IMR-90 (cell line): ENCODE measurements at regions not wholly inside any gene's neighbourhood (a gene's known extent, or its start where the extent isn't known, plus 50 kb on each side); places are given as distances from the start of the nearest gene placed in this dataset.
A peak's percentile ranks its signal among the peaks of the same experiment; 100 is the strongest.

Experiments
- ATAC-seq: fragments of 200-7000 bp; cut with Tn5 transposase; 2 replicates; pipeline ENCODE4 v1.9.1; 2020; ENCODE audit warnings: low read depth, mild to moderate bottlenecking, moderate library complexity
- BruUV-seq: library from RNA; stranded (reverse); fragments of 400-500 nt; replicated peaks from 2 replicates; lab custom pipeline; 2021; lab: Mats Ljungman, UMichigan
- CTCF ChIA-PET: fragments of 300-600 bp; formaldehyde crosslinking; extraction: SDS; loops from one replicate; lab custom pipeline; 2021; ENCODE audit warnings: antibody characterized with exemption; lab: Yijun Ruan, JAX
- POLR2A ChIA-PET: fragments of 300-600 bp; sonication (Branson Sonifier 250); formaldehyde crosslinking; loops from one replicate; lab custom pipeline; 2022; ENCODE audit warnings: antibody characterized with exemption; ENCODE audit not compliant: unreplicated experiment; lab: Charles Lee
- DNase-seq: peaks from one replicate; pipeline ENCODE4 v3.0.0; 2013
- H2AFZ ChIP-seq: replicated peaks from 2 replicates; pipeline ENCODE3; 2013; ENCODE audit warnings: low read length, mild to moderate bottlenecking; ENCODE audit not compliant: poor library complexity
- H2AK5ac ChIP-seq: 2 replicates; pipeline ENCODE4 v1.6.1; 2013; ENCODE audit warnings: low read depth, low read length, inconsistent platforms
- H2AK9ac ChIP-seq: replicated peaks from 2 replicates; pipeline ENCODE3; 2013; ENCODE audit warnings: mild to moderate bottlenecking, low read depth, low read length, moderate library complexity; ENCODE audit not compliant: poor library complexity
- H2BK120ac ChIP-seq: 2 replicates; pipeline ENCODE4 v1.6.1; 2013; ENCODE audit warnings: low read depth, low read length, inconsistent platforms
- H2BK15ac ChIP-seq: 3 replicates; pipeline ENCODE4 v1.6.1; 2013; ENCODE audit warnings: low read depth, low read length, inconsistent platforms
- H2BK20ac ChIP-seq: 2 replicates; pipeline ENCODE4 v1.6.1; 2013; ENCODE audit warnings: low read depth, mild to moderate bottlenecking, inconsistent platforms, low read length, moderate library complexity
- H2BK5ac ChIP-seq: 2 replicates; pipeline ENCODE4 v1.6.1; 2013; ENCODE audit warnings: mild to moderate bottlenecking, low read depth, low read length, inconsistent platforms; ENCODE audit not compliant: poor library complexity, severe bottlenecking
- H3K14ac ChIP-seq: replicated peaks from 2 replicates; pipeline ENCODE4 v1.6.1; 2013; ENCODE audit warnings: low read depth, low read length, inconsistent platforms
- H3K18ac ChIP-seq: 2 replicates; pipeline ENCODE4 v1.6.1; 2013; ENCODE audit warnings: low read depth, low read length, control low read depth
- H3K23ac ChIP-seq: 2 replicates; pipeline ENCODE4 v1.6.1; 2013; ENCODE audit warnings: low read depth, low read length, inconsistent platforms
- H3K27ac ChIP-seq: 2 replicates; pipeline ENCODE4 v1.5.1; 2013; ENCODE audit warnings: mild to moderate bottlenecking, control low read depth, low read length; ENCODE audit not compliant: insufficient read depth
- H3K27me3 ChIP-seq: 2 replicates; pipeline ENCODE4 v1.6.1; 2013; ENCODE audit warnings: low read length; ENCODE audit not compliant: control insufficient read depth, insufficient read depth
- H3K36me3 ChIP-seq: 2 replicates; pipeline ENCODE4 v1.6.1; 2013; ENCODE audit warnings: low read length, mixed read lengths; ENCODE audit not compliant: control insufficient read depth, insufficient read depth
- H3K4ac ChIP-seq: 2 replicates; pipeline ENCODE4 v1.6.1; 2013; ENCODE audit warnings: low read depth, low read length, inconsistent platforms
- H3K4me1 ChIP-seq: 2 replicates; pipeline ENCODE4 v1.6.1; 2013; ENCODE audit warnings: low read length, mixed read lengths; ENCODE audit not compliant: control insufficient read depth, insufficient read depth
- H3K4me2 ChIP-seq: 2 replicates; pipeline ENCODE4 v1.6.1; 2013; ENCODE audit warnings: low read depth, mild to moderate bottlenecking, control low read depth, low read length, moderate library complexity
- H3K4me3 ChIP-seq: 2 replicates; pipeline ENCODE4 v1.5.1; 2013; ENCODE audit warnings: low read depth, mild to moderate bottlenecking, control low read depth, low read length, moderate library complexity; ENCODE audit not compliant: insufficient read depth
- H3K56ac ChIP-seq: 2 replicates; pipeline ENCODE4 v1.6.1; 2013; ENCODE audit warnings: low read length, inconsistent platforms; ENCODE audit not compliant: insufficient read depth; ENCODE audit errors: extremely low read depth
- H3K79me1 ChIP-seq, 2 experiments: 2 replicates each; pipeline ENCODE4 v1.6.1; 2013; ENCODE audit warnings: low read length in 2 of 2, inconsistent platforms in 1 of 2, low read depth in 1 of 2
- H3K9ac ChIP-seq: 2 replicates; pipeline ENCODE4 v1.6.1; 2013; ENCODE audit warnings: low read depth, low read length, control low read depth
- H3K9me1 ChIP-seq: 2 replicates; pipeline ENCODE4 v1.6.1; 2013; ENCODE audit warnings: low read length, inconsistent platforms; ENCODE audit not compliant: insufficient read depth
- H3K9me3 ChIP-seq: 2 replicates; pipeline ENCODE4 v1.6.1; 2013; ENCODE audit warnings: low read length; ENCODE audit not compliant: control insufficient read depth, insufficient read depth
- H4K20me1 ChIP-seq: 2 replicates; pipeline ENCODE4 v1.6.1; 2013; ENCODE audit warnings: low read length, inconsistent platforms; ENCODE audit not compliant: insufficient read depth
- H4K5ac ChIP-seq: 2 replicates; pipeline ENCODE4 v1.6.1; 2013; ENCODE audit warnings: mild to moderate bottlenecking, low read depth, low read length, control low read depth
- H4K8ac ChIP-seq, 2 experiments: 2 replicates each; pipeline ENCODE4 v1.6.1; 2013; ENCODE audit warnings: low read depth in 2 of 2, low read length in 2 of 2, control low read depth in 1 of 2, inconsistent platforms in 1 of 2
- H4K91ac ChIP-seq: 2 replicates; pipeline ENCODE4 v1.6.1; 2013; ENCODE audit warnings: low read depth, low read length, inconsistent platforms; ENCODE audit not compliant: insufficient read depth
- CEBPB ChIP-seq: IDR thresholded peaks from 2 replicates; pipeline ENCODE4 v1.6.1; 2012; ENCODE audit warnings: low read depth, low read length, improper control_type of control experiment
- FOS ChIP-seq: fragments of 150-350 bp; IDR thresholded peaks from 2 replicates; pipeline ENCODE4 v1.6.1; 2016; ENCODE audit warnings: low read depth, low read length
- MAFK ChIP-seq: IDR thresholded peaks from 2 replicates; pipeline ENCODE4 v1.6.1; 2012; ENCODE audit warnings: low read depth, low read length, improper control_type of control experiment
- POLR2A ChIP-seq: IDR thresholded peaks from 2 replicates; pipeline ENCODE4 v1.6.1; 2012; ENCODE audit warnings: mild to moderate bottlenecking, low read depth, low read length
- WGBS, 2 experiments: methylation state at CpG; one replicate each; pipeline versions ENCODE4 v1.1.5 to v1.1.7; 2013; ENCODE audit warnings: missing lambda C conversion rate in 2 of 2; ENCODE audit not compliant: insufficient read length in 1 of 2; ENCODE audit errors: extremely low coverage in 2 of 2; 5-methylcytosine and 5-hydroxymethylcytosine counted together
- dilution Hi-C: fragments of 300-500 bp; cut with HindIII; formaldehyde crosslinking; loops from one replicate; pipeline ENCODE4 v1.14.3; 2018; ENCODE audit warnings: low sequenced_read_pairs; ENCODE audit not compliant: unreplicated experiment
- in situ Hi-C: fragments of 300-500 bp; cut with MboI; formaldehyde crosslinking; loops from 3 replicates; pipeline ENCODE4 v1.14.3; 2019; ENCODE audit warnings: low sequenced_read_pairs, inconsistent platforms, mixed read lengths
- intact Hi-C: fragments of 100-400 bp; cut with micrococcal nuclease; formaldehyde crosslinking; loops from 2 replicates; pipeline ENCODE4 v1.10.0; 2022

DNA sequence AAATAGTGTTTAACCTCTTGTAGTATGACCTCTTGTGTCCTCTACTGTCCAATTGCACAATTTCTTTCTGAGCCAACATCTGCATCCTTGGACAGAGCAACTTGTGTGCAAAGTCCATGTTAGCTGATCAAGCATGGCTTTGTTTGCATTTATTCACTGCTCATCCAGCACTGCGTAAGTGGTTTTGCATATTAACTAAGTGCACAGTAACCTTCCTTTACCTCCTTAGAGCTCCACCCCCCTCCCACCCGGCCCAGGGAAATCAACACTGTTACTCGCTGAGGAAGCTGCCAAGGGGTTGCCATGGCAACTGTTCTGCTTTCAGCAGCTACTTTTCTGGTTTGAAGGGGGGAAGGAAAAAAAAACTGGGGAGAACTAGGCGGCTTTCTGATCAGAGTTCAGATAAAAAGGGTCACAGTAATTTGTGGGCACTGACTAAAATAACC lies 153.5 kb upstream of the KLF12 start:
- Histone ChIP-seq H2AFZ (no peak overlapping the region), H3K56ac (no peak overlapping the region), H3K9me1 (peaks cover 2% of the 10 kb centered on the region; the same call in 1 of the 2 replicates), H2BK5ac (no peak overlapping the region), H3K4me1 (peaks cover 2% of the 10 kb centered on the region), H3K36me3 (no peaks in the 10 kb centered on the region), H4K20me1 (no peaks in the 10 kb centered on the region), H2BK120ac (no peak overlapping the region), H2AK9ac (no peak overlapping the region), H3K79me1 (no peaks in the 10 kb centered on the region), H3K4me2 (peak overlapping the region; percentile 13; the same call in 1 of the 2 replicates), H3K9ac (no peak overlapping the region), H3K23ac (no peak overlapping the region), H4K8ac (no peak overlapping the region), H4K5ac (no peak overlapping the region), H3K27me3 (no peaks in the 10 kb centered on the region), H3K4me3 (no peak overlapping the region), H2AK5ac (no peak overlapping the region), H3K4ac (no peak overlapping the region), H2BK20ac (no peak overlapping the region), H3K14ac (no peak overlapping the region), H4K91ac (no peak overlapping the region), H3K18ac (no peak overlapping the region), H3K27ac (no peak overlapping the region), H2BK15ac (no peak overlapping the region), H3K9me3 (no peaks in the 10 kb centered on the region)
- dilution Hi-C loops (no loop called here), in situ Hi-C loops (loop anchor here (25.0 kb wide), 1 partner anchor 450 kb away; no protein-coding TSS in a partner anchor), intact Hi-C loops (loop anchor here (1.0 to 5.0 kb wide), 5 partner anchors 152 to 930 kb away; no protein-coding TSS in a partner anchor)
- ChIA-PET CTCF (interaction anchor here (0.5 to 2.4 kb wide), 9 partner anchors 9 to 1049 kb away, joined by 3 to 8 read pairs (median 5); no protein-coding TSS in a partner anchor), POLR2A (no interaction called here)
- WGBS, 2 experiments, result 0% methylated on average over 1 of the region's 4 CpGs; no CpG with 5 or more reads in 1 of the 2 experiments
- DNase-seq (peak; percentile 64), ATAC-seq (peak; percentile 71)
- BruUV-seq, result no TSS peak
- no peak for TF ChIP-seq FOS
- peak; percentile 83 for TF ChIP-seq CEBPB
- TF ChIP-seq POLR2A, result no peak
- no peak for TF ChIP-seq MAFK
